GM12878 (cell line): ENCODE measurements at regions not wholly inside any gene's neighbourhood (a gene's known extent, or its start where the extent isn't known, plus 50 kb on each side); places are given as distances from the start of the nearest gene placed in this dataset.
"Not testable (repeated sequence)": the region's sequence is repeated elsewhere in the genome, so short reads cannot be mapped to it uniquely, and the experiment has no call there.

ENCODE experiments used
- CEBPB ChIP-seq, 2 experiments: fragments of 150-350 bp in 1 of 2; IDR thresholded peaks; 2 replicates each; pipeline ENCODE4 v1.6.1; 2012 to 2014; ENCODE audit warnings: low read depth in 2 of 2, low read length in 2 of 2, borderline replicate concordance in 1 of 2, inconsistent platforms in 1 of 2
- USF2 ChIP-seq: IDR thresholded peaks from 2 replicates; pipeline ENCODE4 v1.6.1; 2011; ENCODE audit warnings: low read depth, low read length, improper control_type of control experiment, borderline replicate concordance
- TF ChIP-seq, protein P1 (sequence below), 3 experiments: IDR thresholded peaks in 2 of 3; conservative IDR thresholded peaks in 1 of 3; 2 replicates each; pipeline ENCODE4 v1.5.1; 2011; ENCODE audit warnings: low read depth in 3 of 3, low read length in 3 of 3, mild to moderate bottlenecking in 3 of 3, control low read depth in 2 of 3, moderate library complexity in 2 of 3, inconsistent platforms in 1 of 3, mixed read lengths in 1 of 3; ENCODE audit not compliant: control insufficient read depth in 2 of 3, insufficient read depth in 1 of 3; ENCODE audit errors: extremely low read depth in 1 of 3

- TF ChIP-seq USF2; CEBPB (IDR thresholded peaks at IDR 0.05; ENCODE audit: borderline replicate concordance in 1 of 2, low read depth in 2 of 2, low read length in 2 of 2): not testable (repeated sequence)
- TF ChIP-seq, protein P1, sequence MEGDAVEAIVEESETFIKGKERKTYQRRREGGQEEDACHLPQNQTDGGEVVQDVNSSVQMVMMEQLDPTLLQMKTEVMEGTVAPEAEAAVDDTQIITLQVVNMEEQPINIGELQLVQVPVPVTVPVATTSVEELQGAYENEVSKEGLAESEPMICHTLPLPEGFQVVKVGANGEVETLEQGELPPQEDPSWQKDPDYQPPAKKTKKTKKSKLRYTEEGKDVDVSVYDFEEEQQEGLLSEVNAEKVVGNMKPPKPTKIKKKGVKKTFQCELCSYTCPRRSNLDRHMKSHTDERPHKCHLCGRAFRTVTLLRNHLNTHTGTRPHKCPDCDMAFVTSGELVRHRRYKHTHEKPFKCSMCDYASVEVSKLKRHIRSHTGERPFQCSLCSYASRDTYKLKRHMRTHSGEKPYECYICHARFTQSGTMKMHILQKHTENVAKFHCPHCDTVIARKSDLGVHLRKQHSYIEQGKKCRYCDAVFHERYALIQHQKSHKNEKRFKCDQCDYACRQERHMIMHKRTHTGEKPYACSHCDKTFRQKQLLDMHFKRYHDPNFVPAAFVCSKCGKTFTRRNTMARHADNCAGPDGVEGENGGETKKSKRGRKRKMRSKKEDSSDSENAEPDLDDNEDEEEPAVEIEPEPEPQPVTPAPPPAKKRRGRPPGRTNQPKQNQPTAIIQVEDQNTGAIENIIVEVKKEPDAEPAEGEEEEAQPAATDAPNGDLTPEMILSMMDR (IDR thresholded peaks at IDR 0.05 in 2 of 3, conservative IDR thresholded peaks at IDR 0.05 in 1 of 3; ENCODE audit: control insufficient read depth in 2 of 3, extremely low read depth in 1 of 3, insufficient read depth in 1 of 3, low read depth in 3 of 3, low read length in 3 of 3), result not testable (repeated sequence)
These were observed 126.6 kb upstream of the CRYM start for GRCh38 chr16:21404699-21405098.
